BLaER1 (cell line): ENCODE measurements at regions not wholly inside any gene's neighbourhood (a gene's known extent, or its start where the extent isn't known, plus 50 kb on each side); places are given as distances from the start of the nearest gene placed in this dataset.

Experiments
- H3K27ac ChIP-seq: shearing (Covaris generic); formaldehyde crosslinking; 2 replicates; pipeline ENCODE4 v1.8.1; 2022
- H3K27me3 ChIP-seq: shearing (Covaris generic); formaldehyde crosslinking; 2 replicates; pipeline ENCODE4 v1.8.1; 2022
- H3K36me3 ChIP-seq: shearing (Covaris generic); formaldehyde crosslinking; 2 replicates; pipeline ENCODE4 v1.8.1; 2022
- H3K4me1 ChIP-seq: shearing (Covaris generic); formaldehyde crosslinking; 2 replicates; pipeline ENCODE4 v1.8.1; 2022
- H3K4me2 ChIP-seq: shearing (Covaris generic); formaldehyde crosslinking; 2 replicates; pipeline ENCODE4 v1.8.1; 2022
- H3K4me3 ChIP-seq: shearing (Covaris generic); formaldehyde crosslinking; 2 replicates; pipeline ENCODE4 v1.8.1; 2022
- H3K9ac ChIP-seq: shearing (Covaris generic); formaldehyde crosslinking; 2 replicates; pipeline ENCODE4 v1.8.1; 2022
- H3K9me3 ChIP-seq: shearing (Covaris generic); formaldehyde crosslinking; 2 replicates; pipeline ENCODE4 v1.8.1; 2022
- H4K20me1 ChIP-seq: shearing (Covaris generic); formaldehyde crosslinking; 2 replicates; pipeline ENCODE4 v1.8.1; 2022
- Cebpa-rat ChIP-seq: shearing (Covaris generic); IDR thresholded peaks from 2 replicates; pipeline ENCODE4 v1.8.1; 2022

GRCh38 chr13:53124623-53125022, 96.0 kb downstream of the OLFM4 start:
- no peak overlapping the region for H3K4me2 ChIP-seq
- no peak for TF ChIP-seq Cebpa-rat

DNA sequence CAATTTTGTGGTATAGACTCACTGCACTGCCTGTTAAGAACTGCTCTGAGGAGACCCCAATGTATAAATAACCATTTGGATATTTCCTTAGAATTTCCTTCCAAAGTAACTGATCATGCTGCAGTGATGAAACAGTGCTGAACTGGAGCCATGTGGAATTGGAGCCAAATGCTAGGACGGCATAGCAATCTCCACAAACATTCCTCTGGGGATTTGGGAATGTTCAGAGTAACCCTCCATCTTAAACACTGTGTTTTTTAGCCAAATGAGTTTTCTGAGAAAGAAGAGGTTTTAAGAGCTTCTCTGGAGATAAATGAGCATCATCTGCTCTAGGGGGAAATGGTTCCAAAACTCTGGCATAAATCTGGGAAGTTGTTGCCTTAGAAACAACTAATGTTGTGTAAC, 98.2 kb downstream of the OLFM4 start:
- Histone ChIP-seq H3K27me3 (no peaks in the 10 kb centered on the region), H3K4me1 (no peaks in the 10 kb centered on the region), H3K36me3 (no peaks in the 10 kb centered on the region), H3K4me2 (no peak overlapping the region), H3K27ac (no peak overlapping the region), H4K20me1 (no peaks in the 10 kb centered on the region), H3K9ac (no peak overlapping the region), H3K9me3 (no peaks in the 10 kb centered on the region), H3K4me3 (no peak overlapping the region)
- no peak for TF ChIP-seq Cebpa-rat

More at GRCh38 chr13:53124623-53125022, 96.0 kb downstream of the OLFM4 start:
- Histone ChIP-seq H3K36me3 (no peaks in the 10 kb centered on the region), H4K20me1 (no peaks in the 10 kb centered on the region), H3K9me3 (no peaks in the 10 kb centered on the region), H3K27ac (no peak overlapping the region), H3K4me1 (no peaks in the 10 kb centered on the region), H3K27me3 (no peaks in the 10 kb centered on the region), H3K4me3 (no peak overlapping the region), H3K9ac (no peak overlapping the region)

DNA sequence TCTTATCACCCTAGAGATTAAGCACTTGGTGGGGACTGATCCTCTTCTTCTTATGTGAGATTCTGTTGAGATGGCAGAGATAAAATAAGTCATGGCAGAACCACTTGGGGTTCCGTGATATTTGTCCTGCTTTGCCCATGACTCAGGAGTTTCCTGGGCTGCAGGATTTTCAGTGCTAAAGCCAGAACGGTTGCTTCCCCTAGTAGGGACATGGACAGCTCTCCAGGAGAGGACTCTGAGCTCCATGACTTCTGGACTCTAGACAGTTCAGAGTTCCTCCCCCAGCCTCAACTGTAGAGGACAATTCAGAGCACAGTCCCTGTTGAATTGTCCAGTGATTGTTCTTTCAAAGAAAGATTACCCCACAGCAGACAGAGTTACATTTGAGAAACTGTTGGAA, 98.8 kb downstream of the OLFM4 start:
- no peaks in the 10 kb centered on the region for H4K20me1 ChIP-seq
- no peaks in the 10 kb centered on the region for H3K4me1 ChIP-seq
- H3K9ac ChIP-seq = no peak overlapping the region
- no peak overlapping the region for H3K4me2 ChIP-seq
- H3K4me3 ChIP-seq = no peak overlapping the region
- no peaks in the 10 kb centered on the region for H3K36me3 ChIP-seq
- H3K9me3 ChIP-seq = no peaks in the 10 kb centered on the region
- no peak for TF ChIP-seq Cebpa-rat
- no peaks in the 10 kb centered on the region for H3K27me3 ChIP-seq
- H3K27ac ChIP-seq = no peak overlapping the region

- Histone ChIP-seq H3K9ac (no peak overlapping the region), H3K36me3 (no peaks in the 10 kb centered on the region), H3K27ac (no peak overlapping the region), H3K4me3 (no peak overlapping the region), H3K9me3 (no peaks in the 10 kb centered on the region), H3K4me1 (no peaks in the 10 kb centered on the region), H3K4me2 (no peak overlapping the region), H3K27me3 (no peaks in the 10 kb centered on the region), H4K20me1 (no peaks in the 10 kb centered on the region)
- no peak for TF ChIP-seq Cebpa-rat
These were observed 101.3 kb downstream of the OLFM4 start for GRCh38 chr13:53129864-53130393.

GRCh38 chr13:53131361-53131760, 102.7 kb downstream of the OLFM4 start:
- no peak for TF ChIP-seq Cebpa-rat

GRCh38 chr13:53135301-53135700, 106.7 kb downstream of the OLFM4 start:
- no peaks in the 10 kb centered on the region for H4K20me1 ChIP-seq
- H3K4me2 ChIP-seq = no peak overlapping the region
- H3K27ac ChIP-seq = no peak overlapping the region
- H3K9ac ChIP-seq = no peak overlapping the region
- no peak overlapping the region for H3K4me3 ChIP-seq
- no peak for TF ChIP-seq Cebpa-rat
- no peaks in the 10 kb centered on the region for H3K4me1 ChIP-seq
- no peaks in the 10 kb centered on the region for H3K36me3 ChIP-seq
- H3K9me3 ChIP-seq = no peaks in the 10 kb centered on the region
- H3K27me3 ChIP-seq = no peaks in the 10 kb centered on the region

More at GRCh38 chr13:53131361-53131760, 102.7 kb downstream of the OLFM4 start:
- no peak overlapping the region for H3K9ac ChIP-seq
- H3K4me2 ChIP-seq = no peak overlapping the region
- H3K4me1 ChIP-seq = no peaks in the 10 kb centered on the region
- H3K27me3 ChIP-seq = no peaks in the 10 kb centered on the region
- no peak overlapping the region for H3K27ac ChIP-seq
- H4K20me1 ChIP-seq = no peaks in the 10 kb centered on the region
- no peaks in the 10 kb centered on the region for H3K36me3 ChIP-seq
- no peak overlapping the region for H3K4me3 ChIP-seq
- no peaks in the 10 kb centered on the region for H3K9me3 ChIP-seq

- H3K9ac ChIP-seq = no peak overlapping the region
- no peaks in the 10 kb centered on the region for H3K9me3 ChIP-seq
- TF ChIP-seq Cebpa-rat = no peak
- H3K4me2 ChIP-seq = no peak overlapping the region
- H3K27me3 ChIP-seq = no peaks in the 10 kb centered on the region
- no peaks in the 10 kb centered on the region for H3K36me3 ChIP-seq
- no peaks in the 10 kb centered on the region for H4K20me1 ChIP-seq
- H3K4me1 ChIP-seq = no peaks in the 10 kb centered on the region
- H3K4me3 ChIP-seq = no peak overlapping the region
- H3K27ac ChIP-seq = no peak overlapping the region
These were observed 108.1 kb downstream of the OLFM4 start for GRCh38 chr13:53136554-53137215.

DNA sequence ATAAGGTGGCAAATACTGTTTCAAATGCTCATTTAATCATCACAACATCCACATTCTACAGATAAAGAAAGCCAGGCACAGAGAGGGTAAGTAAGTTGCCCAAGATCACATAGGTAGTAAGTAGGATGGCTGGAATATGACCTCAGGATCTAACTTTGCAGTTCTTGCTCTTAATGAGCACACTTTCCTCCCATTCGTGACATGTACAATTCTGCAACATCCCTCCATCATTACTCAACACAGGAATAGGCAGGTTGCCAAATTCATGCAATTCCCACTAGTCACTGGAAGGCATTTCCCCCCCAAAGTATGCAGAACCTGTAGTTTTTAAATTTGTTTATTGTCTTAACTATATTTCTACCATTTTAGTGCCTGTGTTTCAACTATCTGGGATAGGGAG, 109.2 kb downstream of the OLFM4 start:
- no peaks in the 10 kb centered on the region for H3K9me3 ChIP-seq
- no peak overlapping the region for H3K27ac ChIP-seq
- H3K4me2 ChIP-seq = no peak overlapping the region
- H4K20me1 ChIP-seq = no peaks in the 10 kb centered on the region
- H3K36me3 ChIP-seq = no peaks in the 10 kb centered on the region
- TF ChIP-seq Cebpa-rat = no peak
- H3K4me3 ChIP-seq = no peak overlapping the region
- no peaks in the 10 kb centered on the region for H3K27me3 ChIP-seq
- H3K4me1 ChIP-seq = no peaks in the 10 kb centered on the region
- no peak overlapping the region for H3K9ac ChIP-seq

DNA sequence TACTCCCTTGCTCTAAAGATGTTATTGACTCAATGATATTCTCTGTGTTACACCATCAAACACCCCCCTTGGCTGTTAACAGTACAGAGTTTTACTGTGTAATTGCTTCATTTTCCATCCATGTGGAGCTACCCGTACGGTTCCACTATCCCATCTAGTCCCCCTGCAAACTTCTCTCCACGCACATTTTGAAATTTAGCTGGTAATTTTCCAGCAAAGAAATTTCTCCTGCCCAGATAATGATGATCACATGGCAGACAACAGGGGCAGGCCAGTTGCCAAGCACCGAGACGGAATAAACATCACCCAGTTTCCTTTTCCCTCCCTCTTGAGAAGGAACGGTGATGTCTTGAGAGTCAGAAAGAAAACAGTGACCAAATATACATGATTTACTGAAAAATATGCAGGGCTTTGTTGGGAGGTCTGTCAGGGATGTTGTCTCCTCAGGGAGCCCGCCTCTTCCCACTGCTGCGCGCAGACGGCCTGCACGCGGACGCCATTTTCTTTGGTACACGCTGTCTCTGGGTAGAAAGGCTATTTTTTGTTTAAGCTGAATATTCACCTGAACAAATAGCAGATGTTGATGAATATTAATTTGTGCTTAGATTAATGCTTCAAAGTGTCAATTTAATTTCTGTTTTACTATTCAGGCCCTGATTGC, 109.9 kb downstream of the OLFM4 start:
- Histone ChIP-seq H3K36me3 (no peaks in the 10 kb centered on the region), H3K4me3 (no peak overlapping the region), H3K9me3 (no peaks in the 10 kb centered on the region), H3K27me3 (no peaks in the 10 kb centered on the region), H4K20me1 (no peaks in the 10 kb centered on the region), H3K4me1 (no peaks in the 10 kb centered on the region), H3K27ac (no peak overlapping the region), H3K9ac (no peak overlapping the region), H3K4me2 (no peak overlapping the region)
- no peak for TF ChIP-seq Cebpa-rat

GRCh38 chr13:53141336-53141735, 112.7 kb downstream of the OLFM4 start:
- Histone ChIP-seq H4K20me1 (no peaks in the 10 kb centered on the region), H3K36me3 (no peaks in the 10 kb centered on the region), H3K4me2 (no peak overlapping the region), H3K9me3 (no peaks in the 10 kb centered on the region), H3K9ac (no peak overlapping the region), H3K27ac (no peak overlapping the region), H3K27me3 (no peaks in the 10 kb centered on the region), H3K4me3 (no peak overlapping the region), H3K4me1 (no peaks in the 10 kb centered on the region)
- TF ChIP-seq Cebpa-rat = no peak
